ENCODE measurements at regions not wholly inside any gene's neighbourhood (a gene's known extent, or its start where the extent isn't known, plus 50 kb on each side); places are given as distances from the start of the nearest gene placed in this dataset.

- no peak for TF ChIP-seq CTCF (IDR thresholded peaks at IDR 0.05)
- TF ChIP-seq POLR2A (IDR thresholded peaks at IDR 0.05), result no peak
Observed at GRCh38 chr6:48280035-48280620, 169.1 kb upstream of the PTCHD4 start.
